SK-N-SH (cell line): ENCODE measurements at regions not wholly inside any gene's neighbourhood (a gene's known extent, or its start where the extent isn't known, plus 50 kb on each side); places are given as distances from the start of the nearest gene placed in this dataset.

ENCODE experiments used
- CTCF ChIA-PET: fragments of 300-600, 350-600 bp; formaldehyde crosslinking; extraction: SDS; loops from one replicate; lab custom pipeline; 2021; lab: Yijun Ruan, JAX
- POLR2A ChIA-PET: fragments of 350-600 bp; sonication (Branson Sonifier 250); formaldehyde crosslinking; extraction: SDS; loops from one replicate; lab custom pipeline; 2020; ENCODE audit warnings: antibody characterized with exemption, inconsistent platforms; lab: Yijun Ruan, JAX
- DNase-seq: peaks from one replicate; pipeline ENCODE4 v3.0.0; 2012
- H2AFZ ChIP-seq: fragments of 200-600 bp; sonication (generic); 2 replicates; pipeline ENCODE4 v1.8.1; 2016; ENCODE audit warnings: antibody characterized with exemption, mild to moderate bottlenecking, low read depth
- H3F3A ChIP-seq: fragments of 200-600 bp; sonication (generic); replicated peaks from 2 replicates; pipeline ENCODE3; 2016; ENCODE audit warnings: antibody characterized with exemption, mild to moderate bottlenecking; ENCODE audit not compliant: insufficient read depth
- H3K27ac ChIP-seq, 2 experiments: fragments of 200-500 bp in 1 of 2; fragments of 200-600 bp in 1 of 2; sonication (Bioruptor generic) in 1 of 2; sonication (generic), shearing (Covaris generic) in 1 of 2; 2 replicates each; pipeline versions ENCODE4 v1.5.1 to v1.6.1; 2014 to 2016; ENCODE audit warnings: low read depth in 2 of 2, inconsistent platforms in 1 of 2, low read length in 1 of 2, mild to moderate bottlenecking in 1 of 2, mixed read lengths in 1 of 2
- H3K27me3 ChIP-seq: fragments of 200-600 bp; sonication (generic), shearing (Covaris generic); 2 replicates; pipeline ENCODE4 v1.6.1; 2016; ENCODE audit warnings: mixed run types; ENCODE audit not compliant: insufficient read depth
- H3K36me3 ChIP-seq, 2 experiments: fragments of 200-500 bp in 1 of 2; fragments of 200-600 bp in 1 of 2; sonication (Bioruptor generic) in 1 of 2; sonication (generic) in 1 of 2; replicated peaks in 1 of 2; 2 replicates each; pipeline versions ENCODE3 to v1.5.1; 2014 to 2016; ENCODE audit warnings: low read length in 1 of 2, mild to moderate bottlenecking in 1 of 2; ENCODE audit not compliant: insufficient read depth in 2 of 2, control insufficient read depth in 1 of 2
- H3K4me1 ChIP-seq, 2 experiments: fragments of 200-500 bp in 1 of 2; fragments of 200-600 bp in 1 of 2; sonication (Bioruptor generic) in 1 of 2; sonication (generic), shearing (Covaris generic) in 1 of 2; 2 replicates each; pipeline versions ENCODE4 v1.5.1 to v1.6.1; 2014 to 2016; ENCODE audit warnings: low read depth in 1 of 2, low read length in 1 of 2, mixed run types in 1 of 2; ENCODE audit not compliant: insufficient read depth in 2 of 2, control insufficient read depth in 1 of 2
- H3K4me2 ChIP-seq: fragments of 200-600 bp; sonication (generic), shearing (Covaris generic); 2 replicates; pipeline ENCODE4 v1.6.1; 2017; ENCODE audit warnings: mixed run types
- H3K4me3 ChIP-seq, 2 experiments: fragments of 200-500 bp in 1 of 2; fragments of 200-600 bp in 1 of 2; sonication (Bioruptor generic) in 1 of 2; sonication (generic), shearing (Covaris generic) in 1 of 2; 2 replicates each; pipeline versions ENCODE4 v1.5.1 to v1.8.1; 2014 to 2016; ENCODE audit warnings: low read depth in 2 of 2, inconsistent platforms in 1 of 2, low read length in 1 of 2, mild to moderate bottlenecking in 1 of 2, mixed read lengths in 1 of 2, moderate library complexity in 1 of 2
- H3K79me2 ChIP-seq: fragments of 200-600 bp; sonication (generic); 2 replicates; pipeline ENCODE4 v1.8.1; 2017; ENCODE audit warnings: mild to moderate bottlenecking; ENCODE audit not compliant: insufficient read depth
- H3K9ac ChIP-seq: fragments of 200-600 bp; sonication (generic); 2 replicates; pipeline ENCODE4 v1.6.1; 2017; ENCODE audit warnings: mixed run types
- H3K9me2 ChIP-seq: fragments of 200-600 bp; sonication (generic); 2 replicates; pipeline ENCODE4 v1.6.1; 2017; ENCODE audit warnings: mixed run types
- H3K9me3 ChIP-seq: fragments of 200-600 bp; sonication (generic); 2 replicates; pipeline ENCODE4 v1.6.1; 2017; ENCODE audit warnings: mixed run types, mild to moderate bottlenecking, moderate library complexity
- H4K20me1 ChIP-seq: fragments of 200-600 bp; sonication (generic); 2 replicates; pipeline ENCODE4 v1.6.1; 2017; ENCODE audit warnings: mild to moderate bottlenecking, mixed run types; ENCODE audit not compliant: insufficient read depth
- EZH2phosphoT487 ChIP-seq: fragments of 200-600 bp; sonication (generic); IDR thresholded peaks from 2 replicates; pipeline ENCODE4 v1.6.1; 2017; ENCODE audit warnings: low read depth, mixed run types, mild to moderate bottlenecking, antibody characterized with exemption, moderate library complexity, borderline replicate concordance
- FOSL2 ChIP-seq: IDR thresholded peaks from 2 replicates; pipeline ENCODE4 v1.4.0; 2012; ENCODE audit warnings: low read depth, mild to moderate bottlenecking, moderate library complexity, borderline replicate concordance
- GABPA ChIP-seq: IDR thresholded peaks from 2 replicates; pipeline ENCODE4 v1.4.0; 2012; ENCODE audit warnings: low read depth, mild to moderate bottlenecking
- MEF2A ChIP-seq: IDR thresholded peaks from 2 replicates; pipeline ENCODE4 v1.4.0; 2012; ENCODE audit warnings: low read depth, borderline replicate concordance
- MXI1 ChIP-seq: IDR thresholded peaks from 2 replicates; pipeline ENCODE4 v1.6.1; 2012; ENCODE audit warnings: mild to moderate bottlenecking, low read depth, low read length, improper control_type of control experiment
- NFIC ChIP-seq: IDR thresholded peaks from 2 replicates; pipeline ENCODE4 v1.4.0; 2012; ENCODE audit warnings: borderline replicate concordance
- POLR2AphosphoS5 ChIP-seq: IDR thresholded peaks from 2 replicates; pipeline ENCODE4 v1.6.1; 2012; ENCODE audit warnings: low read depth, low read length
- RXRA ChIP-seq: IDR thresholded peaks from 2 replicates; pipeline ENCODE4 v1.4.0; 2012; ENCODE audit warnings: low read depth, mild to moderate bottlenecking, borderline replicate concordance
- SIN3A ChIP-seq: IDR thresholded peaks from 2 replicates; pipeline ENCODE4 v1.6.1; 2012; ENCODE audit warnings: low read depth, mild to moderate bottlenecking, low read length, moderate library complexity, borderline replicate concordance
- TAF1 ChIP-seq: IDR thresholded peaks from 2 replicates; pipeline ENCODE4 v1.6.1; 2012; ENCODE audit warnings: low read depth, mild to moderate bottlenecking, low read length, moderate library complexity, borderline replicate concordance
- TEAD4 ChIP-seq: IDR thresholded peaks from 2 replicates; pipeline ENCODE4 v1.4.0; 2012; ENCODE audit warnings: mild to moderate bottlenecking, borderline replicate concordance; ENCODE audit not compliant: insufficient read depth
- YY1 ChIP-seq: IDR thresholded peaks from 2 replicates; pipeline ENCODE4 v1.4.0; 2012; ENCODE audit warnings: low read depth, mild to moderate bottlenecking
- WGBS: methylation state at CpG from one replicate; pipeline ENCODE4 v1.1.6; 2017; ENCODE audit warnings: low lambda C conversion rate; 5-methylcytosine and 5-hydroxymethylcytosine counted together
- TF ChIP-seq, protein P1 (sequence below): IDR thresholded peaks from 2 replicates; pipeline ENCODE4 v1.4.0; 2012; ENCODE audit warnings: low read depth
- TF ChIP-seq, protein P2 (sequence below): fragments of 150-350 bp; IDR thresholded peaks from 2 replicates; pipeline ENCODE4 v1.6.1; 2017; ENCODE audit warnings: antibody characterized with exemption, low read length, low read depth, borderline replicate concordance
- TF ChIP-seq, protein P3 (sequence below): IDR thresholded peaks from 2 replicates; pipeline ENCODE4 v1.6.1; 2012; ENCODE audit warnings: mild to moderate bottlenecking, low read depth, low read length, moderate library complexity

DNA sequence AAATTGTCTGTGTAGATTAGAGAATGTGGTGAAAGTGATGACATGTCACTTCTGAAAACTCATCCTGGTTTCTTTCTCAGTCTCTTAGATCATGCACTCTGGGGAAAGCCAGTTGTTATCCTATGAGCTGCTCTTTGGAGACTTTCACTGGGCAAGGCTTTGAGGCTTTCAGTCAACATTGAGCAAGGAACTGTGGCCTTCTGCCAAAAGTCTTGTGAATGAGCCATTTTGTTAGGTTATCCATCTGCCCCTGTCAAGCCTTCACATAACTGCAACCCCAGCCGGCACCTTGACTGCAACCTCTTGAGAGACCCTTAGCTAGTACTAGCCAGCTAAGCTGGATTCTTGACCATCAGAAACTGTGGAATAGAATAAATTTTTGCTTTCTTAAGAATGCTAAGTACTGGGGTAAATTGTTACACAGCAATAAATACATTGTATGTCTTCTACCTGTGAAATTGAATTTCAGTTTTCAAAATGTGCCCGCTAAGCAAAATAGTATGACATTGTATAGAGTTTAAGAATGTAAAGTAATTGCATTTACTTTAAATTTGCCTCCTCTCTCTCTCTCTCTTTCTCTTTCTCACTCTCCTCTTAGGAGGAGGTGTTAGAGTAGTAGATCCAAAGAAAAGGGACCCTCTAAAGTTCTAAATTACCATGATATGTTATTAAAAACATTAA lies 1273.0 kb downstream of the RAPGEF2 start:
- H3K36me3 ChIP-seq: no peaks in the 10 kb centered on the region
- 73% methylated on average over 2 of the region's 2 CpGs for WGBS

DNA sequence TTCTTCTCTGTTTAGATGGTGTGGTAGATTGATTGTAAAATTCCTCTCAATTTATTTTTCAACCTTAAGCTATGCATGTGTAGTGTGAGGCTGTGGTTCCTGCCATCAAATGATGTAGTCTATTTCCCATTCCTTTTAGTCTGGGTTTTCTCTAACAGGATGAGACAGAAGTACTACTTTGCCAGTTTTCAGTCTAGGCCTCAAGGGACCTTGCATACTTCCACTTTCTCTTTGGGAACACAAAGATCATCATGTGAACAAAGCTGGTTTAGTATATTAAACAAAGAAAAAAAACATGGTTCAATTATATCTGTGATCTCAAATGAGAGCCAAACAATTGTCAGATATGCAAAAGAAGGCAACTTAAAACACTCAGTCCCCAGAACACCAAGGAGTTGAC lies 1284.0 kb downstream of the RAPGEF2 start:
- TF ChIP-seq SIN3A: no peak
- no peak for TF ChIP-seq EZH2phosphoT487
- Histone ChIP-seq H3K4me1 (no peaks in the 10 kb centered on the region), H3K36me3 (no peaks in the 10 kb centered on the region), H3K4me3 (no peak overlapping the region), H3F3A (no peaks in the 10 kb centered on the region), H3K9me2 (no peaks in the 10 kb centered on the region), H3K79me2 (no peaks in the 10 kb centered on the region), H3K4me2 (no peak overlapping the region), H4K20me1 (no peaks in the 10 kb centered on the region), H3K9me3 (no peaks in the 10 kb centered on the region), H3K27me3 (no peaks in the 10 kb centered on the region), H3K27ac (no peak overlapping the region), H3K9ac (no peak overlapping the region), H2AFZ (no peak overlapping the region)
- ChIA-PET POLR2A (no interaction called here), CTCF (interaction anchor here (1.0 kb wide), 1 partner anchor 11 kb away, joined by 3 read pairs; no protein-coding TSS in a partner anchor)
- no peak for DNase-seq

More for the DNA sequence above, 1273.0 kb downstream of the RAPGEF2 start:
- H3K4me2 ChIP-seq: no peak overlapping the region
- H3F3A ChIP-seq: no peaks in the 10 kb centered on the region
- POLR2A ChIA-PET: no interaction called here
- no peaks in the 10 kb centered on the region for H3K9me3 ChIP-seq
- no peaks in the 10 kb centered on the region for H3K27me3 ChIP-seq
- no peaks in the 10 kb centered on the region for H3K79me2 ChIP-seq
- H3K4me3 ChIP-seq: no peak overlapping the region
- no peak overlapping the region for H2AFZ ChIP-seq
- H3K9me2 ChIP-seq: no peaks in the 10 kb centered on the region
- no peaks in the 10 kb centered on the region for H3K4me1 ChIP-seq
- TF ChIP-seq, protein P1, sequence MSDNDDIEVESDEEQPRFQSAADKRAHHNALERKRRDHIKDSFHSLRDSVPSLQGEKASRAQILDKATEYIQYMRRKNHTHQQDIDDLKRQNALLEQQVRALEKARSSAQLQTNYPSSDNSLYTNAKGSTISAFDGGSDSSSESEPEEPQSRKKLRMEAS: no peak
- TF ChIP-seq TEAD4 (no peak), POLR2AphosphoS5 (no peak), NFIC (no peak), FOSL2 (no peak), TAF1 (no peak), RXRA (no peak), MXI1 (no peak), GABPA (no peak), EZH2phosphoT487 (no peak), SIN3A (no peak), MEF2A (no peak), YY1 (no peak)
- TF ChIP-seq, protein P2, sequence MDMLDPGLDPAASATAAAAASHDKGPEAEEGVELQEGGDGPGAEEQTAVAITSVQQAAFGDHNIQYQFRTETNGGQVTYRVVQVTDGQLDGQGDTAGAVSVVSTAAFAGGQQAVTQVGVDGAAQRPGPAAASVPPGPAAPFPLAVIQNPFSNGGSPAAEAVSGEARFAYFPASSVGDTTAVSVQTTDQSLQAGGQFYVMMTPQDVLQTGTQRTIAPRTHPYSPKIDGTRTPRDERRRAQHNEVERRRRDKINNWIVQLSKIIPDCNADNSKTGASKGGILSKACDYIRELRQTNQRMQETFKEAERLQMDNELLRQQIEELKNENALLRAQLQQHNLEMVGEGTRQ: no peak
- TF ChIP-seq, protein P3, sequence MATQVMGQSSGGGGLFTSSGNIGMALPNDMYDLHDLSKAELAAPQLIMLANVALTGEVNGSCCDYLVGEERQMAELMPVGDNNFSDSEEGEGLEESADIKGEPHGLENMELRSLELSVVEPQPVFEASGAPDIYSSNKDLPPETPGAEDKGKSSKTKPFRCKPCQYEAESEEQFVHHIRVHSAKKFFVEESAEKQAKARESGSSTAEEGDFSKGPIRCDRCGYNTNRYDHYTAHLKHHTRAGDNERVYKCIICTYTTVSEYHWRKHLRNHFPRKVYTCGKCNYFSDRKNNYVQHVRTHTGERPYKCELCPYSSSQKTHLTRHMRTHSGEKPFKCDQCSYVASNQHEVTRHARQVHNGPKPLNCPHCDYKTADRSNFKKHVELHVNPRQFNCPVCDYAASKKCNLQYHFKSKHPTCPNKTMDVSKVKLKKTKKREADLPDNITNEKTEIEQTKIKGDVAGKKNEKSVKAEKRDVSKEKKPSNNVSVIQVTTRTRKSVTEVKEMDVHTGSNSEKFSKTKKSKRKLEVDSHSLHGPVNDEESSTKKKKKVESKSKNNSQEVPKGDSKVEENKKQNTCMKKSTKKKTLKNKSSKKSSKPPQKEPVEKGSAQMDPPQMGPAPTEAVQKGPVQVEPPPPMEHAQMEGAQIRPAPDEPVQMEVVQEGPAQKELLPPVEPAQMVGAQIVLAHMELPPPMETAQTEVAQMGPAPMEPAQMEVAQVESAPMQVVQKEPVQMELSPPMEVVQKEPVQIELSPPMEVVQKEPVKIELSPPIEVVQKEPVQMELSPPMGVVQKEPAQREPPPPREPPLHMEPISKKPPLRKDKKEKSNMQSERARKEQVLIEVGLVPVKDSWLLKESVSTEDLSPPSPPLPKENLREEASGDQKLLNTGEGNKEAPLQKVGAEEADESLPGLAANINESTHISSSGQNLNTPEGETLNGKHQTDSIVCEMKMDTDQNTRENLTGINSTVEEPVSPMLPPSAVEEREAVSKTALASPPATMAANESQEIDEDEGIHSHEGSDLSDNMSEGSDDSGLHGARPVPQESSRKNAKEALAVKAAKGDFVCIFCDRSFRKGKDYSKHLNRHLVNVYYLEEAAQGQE: no peak
- no peak overlapping the region for H3K27ac ChIP-seq
- H3K9ac ChIP-seq: no peak overlapping the region
- CTCF ChIA-PET: no interaction called here
- no peaks in the 10 kb centered on the region for H4K20me1 ChIP-seq
- DNase-seq: no peak
